ENCODE measurements at regions not wholly inside any gene's neighbourhood (a gene's known extent, or its start where the extent isn't known, plus 50 kb on each side); places are given as distances from the start of the nearest gene placed in this dataset.

DNA sequence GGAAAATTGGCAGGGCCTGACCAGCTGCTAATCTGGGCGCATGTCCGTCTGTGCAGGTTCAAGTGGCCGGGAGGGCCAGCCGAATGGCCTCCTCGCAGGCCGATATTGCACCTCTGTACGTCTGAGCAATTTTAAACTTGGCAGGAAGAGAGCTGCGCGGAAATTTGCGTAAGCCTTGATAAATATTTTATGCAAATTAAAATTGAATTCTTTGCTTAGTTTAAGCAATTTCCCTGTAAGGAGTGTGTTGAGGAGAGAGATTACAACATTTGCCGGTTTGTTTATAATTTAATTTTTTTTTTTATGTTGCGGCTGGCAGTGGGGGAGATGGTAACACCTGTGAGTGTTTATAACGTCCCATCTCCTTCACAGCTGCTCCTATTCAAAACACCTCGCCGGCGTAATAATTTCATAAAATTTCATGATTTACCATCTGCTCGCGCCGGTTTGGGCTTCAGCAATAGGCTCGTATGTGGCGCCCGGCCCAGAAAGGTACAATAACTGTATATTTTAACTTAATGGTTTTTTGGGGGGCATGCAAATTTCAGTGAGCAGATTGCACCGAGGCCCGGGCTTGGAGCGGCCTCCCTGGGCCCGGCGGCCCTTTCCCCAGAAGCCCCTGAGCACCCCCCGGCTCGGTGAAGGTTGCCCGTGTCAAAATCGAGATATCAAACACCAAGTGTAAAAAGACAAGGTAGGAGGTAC lies 269.4 kb upstream of the MVB12B start:
- no peak overlapping the region for H3K4me3 ChIP-seq (ENCODE audit: extremely low read depth in 1 of 4, insufficient read depth in 2 of 4, low read depth in 3 of 4, low read length in 4 of 4)
- 94% methylated on average over 31 of the region's 31 CpGs; no CpG with 5 or more reads in 1 of the 2 experiments for WGBS, 2 experiments (ENCODE audit: extremely low coverage in 1 of 2, insufficient coverage in 1 of 2, insufficient read length in 1 of 2, insufficient replicate concordance in 2 of 2, low coverage in 1 of 2, low lambda C conversion rate in 2 of 2, missing lambda C conversion rate in 1 of 2)
- no peaks in the 10 kb centered on the region for H3K36me3 ChIP-seq (ENCODE audit: control insufficient read depth in 2 of 4, insufficient read depth in 4 of 4, low read length in 3 of 4)
- H2AFZ ChIP-seq (ENCODE audit: low read length): no peak overlapping the region
- no peak overlapping the region for H3K18ac ChIP-seq (ENCODE audit: extremely low read depth, low read length)
- H4K5ac ChIP-seq (ENCODE audit: insufficient read length, low read depth, low read length): no peak overlapping the region
- H4K8ac ChIP-seq (ENCODE audit: extremely low read depth, insufficient read depth, low read length): no peak overlapping the region
- H4K20me1 ChIP-seq (replicated peaks in 1 of 2; ENCODE audit: control insufficient read depth in 1 of 2, insufficient read depth in 2 of 2, low read length in 2 of 2): peaks cover 0 to 2% of the 10 kb centered on the region in 2 experiments
- no peak overlapping the region for H2BK20ac ChIP-seq (ENCODE audit: low read length)
- no peak overlapping the region for H3K4me2 ChIP-seq (ENCODE audit: insufficient read depth in 1 of 2, low read depth in 2 of 2, low read length in 2 of 2)
- no peak overlapping the region for H2BK12ac ChIP-seq (ENCODE audit: low read depth, low read length)
- H3K14ac ChIP-seq (ENCODE audit: insufficient read length): no peak overlapping the region
- H2BK120ac ChIP-seq (replicated peaks; ENCODE audit: low read depth, low read length): no peak overlapping the region
- FAIRE-seq: no peak
- no peak overlapping the region for H2AK5ac ChIP-seq (ENCODE audit: low read depth, low read length)
- no peak overlapping the region for H2BK15ac ChIP-seq (ENCODE audit: low read length)
- H3K4me1 ChIP-seq (replicated peaks in 1 of 4; ENCODE audit: control insufficient read depth in 3 of 4, insufficient read depth in 4 of 4, low read length in 3 of 4): no peaks in the 10 kb centered on the region; a peak in 1 of 7 replicates
- H3K79me2 ChIP-seq (ENCODE audit: control insufficient read depth in 1 of 2, insufficient read depth in 2 of 2, low read length in 2 of 2): no peaks in the 10 kb centered on the region
- H2BK5ac ChIP-seq (ENCODE audit: low read depth, low read length): no peak overlapping the region
- no peak overlapping the region for H3K27ac ChIP-seq (ENCODE audit: low read depth, low read length)
- no peak for DNase-seq (ENCODE audit: low read depth in 1 of 2, low spot score in 2 of 2)
- no peaks in the 10 kb centered on the region; the same call in 1 of the 2 replicates for H3K79me1 ChIP-seq (ENCODE audit: low read depth, low read length)
- H3K9ac ChIP-seq (replicated peaks in 1 of 4; ENCODE audit: extremely low read depth in 1 of 4, low read depth in 3 of 4, low read length in 3 of 4): no peak overlapping the region
- H3K56ac ChIP-seq (replicated peaks; ENCODE audit: insufficient read length, low read depth, low read length): no peak overlapping the region
- no peaks in the 10 kb centered on the region for H3K23me2 ChIP-seq (ENCODE audit: low read depth, low read length)
- ChIA-PET POLR2A (ENCODE audit: partially characterized antibody) (interaction anchor here (0.7 kb wide), 1 partner anchor 132 kb away, joined by 3 read pairs; no protein-coding TSS in a partner anchor), CTCF (ENCODE audit: partially characterized antibody) (interaction anchor here (2.1 kb wide), 1 partner anchor 10 kb away, joined by 6 read pairs; no protein-coding TSS in a partner anchor)
- no peaks in the 10 kb centered on the region; a peak in 1 of 7 replicates for H3K27me3 ChIP-seq (replicated peaks in 1 of 4; ENCODE audit: control insufficient read depth in 3 of 4, extremely low read depth in 1 of 4, insufficient read depth in 3 of 4, low read length in 3 of 4)
- no peaks in the 10 kb centered on the region for H3K9me3 ChIP-seq (ENCODE audit: insufficient read depth in 2 of 2, low read depth in 1 of 2, low read length in 1 of 2)
- no peak overlapping the region for H4K91ac ChIP-seq (replicated peaks; ENCODE audit: insufficient read length, low read length)
- no peak overlapping the region for H3K23ac ChIP-seq (ENCODE audit: insufficient read length)
- H3K4ac ChIP-seq (replicated peaks; ENCODE audit: insufficient read length, low read depth, low read length): no peak overlapping the region
- TF ChIP-seq CBX8 (IDR thresholded peaks at IDR 0.05; ENCODE audit: borderline replicate concordance, low read depth, low read length) (no peak), CTBP2 (IDR thresholded peaks at IDR 0.05; ENCODE audit: borderline replicate concordance, insufficient read depth, insufficient read length, low read length) (no peak), TEAD4 (IDR thresholded peaks at IDR 0.05; ENCODE audit: low read depth, low read length) (no peak), GTF2F1 (IDR thresholded peaks at IDR 0.05; ENCODE audit: borderline replicate concordance, low read depth, low read length) (no peak), JUN (IDR thresholded peaks at IDR 0.05; ENCODE audit: low read depth, low read length) (no peak), SIRT6 (IDR thresholded peaks at IDR 0.05; ENCODE audit: low read length) (no peak), EZH2 (IDR thresholded peaks at IDR 0.05; ENCODE audit: low read depth, low read length, severe bottlenecking) (no peak), KDM4A (IDR thresholded peaks at IDR 0.05; ENCODE audit: low read depth, low read length, severe bottlenecking) (no peak), POLR2AphosphoS5 (IDR thresholded peaks at IDR 0.05; ENCODE audit: low read depth, low read length) (no peak)
- TF ChIP-seq, protein P1, sequence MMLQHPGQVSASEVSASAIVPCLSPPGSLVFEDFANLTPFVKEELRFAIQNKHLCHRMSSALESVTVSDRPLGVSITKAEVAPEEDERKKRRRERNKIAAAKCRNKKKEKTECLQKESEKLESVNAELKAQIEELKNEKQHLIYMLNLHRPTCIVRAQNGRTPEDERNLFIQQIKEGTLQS (IDR thresholded peaks at IDR 0.05; ENCODE audit: insufficient read depth, low read depth, low read length): no peak
- TF ChIP-seq, protein P2, sequence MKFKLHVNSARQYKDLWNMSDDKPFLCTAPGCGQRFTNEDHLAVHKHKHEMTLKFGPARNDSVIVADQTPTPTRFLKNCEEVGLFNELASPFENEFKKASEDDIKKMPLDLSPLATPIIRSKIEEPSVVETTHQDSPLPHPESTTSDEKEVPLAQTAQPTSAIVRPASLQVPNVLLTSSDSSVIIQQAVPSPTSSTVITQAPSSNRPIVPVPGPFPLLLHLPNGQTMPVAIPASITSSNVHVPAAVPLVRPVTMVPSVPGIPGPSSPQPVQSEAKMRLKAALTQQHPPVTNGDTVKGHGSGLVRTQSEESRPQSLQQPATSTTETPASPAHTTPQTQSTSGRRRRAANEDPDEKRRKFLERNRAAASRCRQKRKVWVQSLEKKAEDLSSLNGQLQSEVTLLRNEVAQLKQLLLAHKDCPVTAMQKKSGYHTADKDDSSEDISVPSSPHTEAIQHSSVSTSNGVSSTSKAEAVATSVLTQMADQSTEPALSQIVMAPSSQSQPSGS (IDR thresholded peaks at IDR 0.05; ENCODE audit: low read length): no peak
